Vagina (tissue), 2 donors: ENCODE measurements at regions not wholly inside any gene's neighbourhood (a gene's known extent, or its start where the extent isn't known, plus 50 kb on each side); places are given as distances from the start of the nearest gene placed in this dataset.

Experiments used
- POLR2A ChIP-seq, 2 donors: fragments of 450-650 bp; IDR thresholded peaks; one replicate each; pipeline ENCODE4 v1.6.1; 2017; ENCODE audit warnings: antibody characterized with exemption in 2 of 2, mild to moderate bottlenecking in 2 of 2, moderate library complexity in 2 of 2
- POLR2AphosphoS5 ChIP-seq, 2 donors: sonication (generic); formaldehyde crosslinking; IDR thresholded peaks; one replicate each; pipeline ENCODE4 v1.9.0; 2017; ENCODE audit warnings: antibody characterized with exemption in 2 of 2, mild to moderate bottlenecking in 2 of 2, low read depth in 1 of 2; ENCODE audit not compliant: insufficient read depth in 1 of 2
- TF ChIP-seq, protein P1 (sequence below), 3 experiments: fragments of 450-650 bp in 2 of 3; fragments of 200-600 bp in 1 of 3; sonication (generic) in 1 of 3; IDR thresholded peaks; one replicate each; pipeline ENCODE4 v1.5.1; 2017 to 2019; ENCODE audit warnings: antibody characterized with exemption in 3 of 3, mild to moderate bottlenecking in 2 of 3, moderate library complexity in 2 of 3

DNA sequence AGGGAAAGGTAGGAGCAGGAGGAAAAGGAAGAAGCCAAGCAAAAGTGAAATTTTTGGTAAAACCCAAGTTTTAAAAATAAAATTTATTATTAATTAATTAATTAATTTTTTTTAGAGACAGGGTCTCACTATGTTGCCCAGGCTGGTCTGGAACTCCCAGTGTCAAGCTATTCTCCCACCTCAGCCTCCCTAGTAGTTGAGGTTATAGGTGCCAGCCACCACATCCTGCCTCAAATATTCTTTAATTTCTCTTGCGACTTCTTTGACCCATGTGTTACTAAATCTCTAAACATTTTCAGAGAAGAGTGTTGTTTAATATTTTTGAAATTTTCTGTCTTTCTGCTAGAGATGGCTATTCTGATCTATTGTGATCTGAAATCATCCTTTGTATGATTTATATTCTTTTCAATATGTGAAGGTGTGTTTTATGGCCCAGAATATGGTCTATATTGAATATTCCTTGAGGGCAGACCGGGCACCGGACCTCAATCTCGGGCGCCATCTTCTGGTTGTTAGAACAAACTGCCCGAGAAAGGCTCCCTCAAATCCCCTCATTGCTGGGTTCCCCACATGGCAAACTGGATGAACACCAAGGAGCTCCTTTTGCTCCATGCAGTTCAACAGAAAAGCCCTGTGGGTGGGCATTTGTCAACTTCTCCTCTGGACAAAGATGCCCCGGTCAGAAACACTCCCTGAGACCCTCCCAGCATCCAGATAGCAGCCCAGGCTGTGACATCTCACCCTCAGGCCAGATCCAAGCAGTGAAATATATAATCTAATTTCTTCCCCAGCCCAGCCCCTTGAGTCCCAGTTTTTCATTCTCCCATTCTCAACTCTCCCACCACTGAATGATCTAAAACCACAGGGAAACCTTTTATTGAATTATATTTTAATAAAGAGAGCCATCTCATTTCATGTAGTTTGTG is 110.5 kb downstream of the ASCL4 start:
- TF ChIP-seq, protein P1, sequence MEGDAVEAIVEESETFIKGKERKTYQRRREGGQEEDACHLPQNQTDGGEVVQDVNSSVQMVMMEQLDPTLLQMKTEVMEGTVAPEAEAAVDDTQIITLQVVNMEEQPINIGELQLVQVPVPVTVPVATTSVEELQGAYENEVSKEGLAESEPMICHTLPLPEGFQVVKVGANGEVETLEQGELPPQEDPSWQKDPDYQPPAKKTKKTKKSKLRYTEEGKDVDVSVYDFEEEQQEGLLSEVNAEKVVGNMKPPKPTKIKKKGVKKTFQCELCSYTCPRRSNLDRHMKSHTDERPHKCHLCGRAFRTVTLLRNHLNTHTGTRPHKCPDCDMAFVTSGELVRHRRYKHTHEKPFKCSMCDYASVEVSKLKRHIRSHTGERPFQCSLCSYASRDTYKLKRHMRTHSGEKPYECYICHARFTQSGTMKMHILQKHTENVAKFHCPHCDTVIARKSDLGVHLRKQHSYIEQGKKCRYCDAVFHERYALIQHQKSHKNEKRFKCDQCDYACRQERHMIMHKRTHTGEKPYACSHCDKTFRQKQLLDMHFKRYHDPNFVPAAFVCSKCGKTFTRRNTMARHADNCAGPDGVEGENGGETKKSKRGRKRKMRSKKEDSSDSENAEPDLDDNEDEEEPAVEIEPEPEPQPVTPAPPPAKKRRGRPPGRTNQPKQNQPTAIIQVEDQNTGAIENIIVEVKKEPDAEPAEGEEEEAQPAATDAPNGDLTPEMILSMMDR (IDR thresholded peaks at IDR 0.05) = peak; percentile 39 to 69 (median 41)
- TF ChIP-seq POLR2A (IDR thresholded peaks at IDR 0.05) (no peak), POLR2AphosphoS5 (IDR thresholded peaks at IDR 0.05; ENCODE audit: insufficient read depth in 1 of 2, low read depth in 1 of 2) (no peak)
